H1 (cell line): ENCODE measurements at regions not wholly inside any gene's neighbourhood (a gene's known extent, or its start where the extent isn't known, plus 50 kb on each side); places are given as distances from the start of the nearest gene placed in this dataset.

ENCODE experiments used
- BCL11A ChIP-seq, 2 experiments: IDR thresholded peaks; one replicate each; pipeline ENCODE4 v1.6.1; 2011; ENCODE audit warnings: low read depth in 2 of 2, low read length in 2 of 2, mild to moderate bottlenecking in 2 of 2
- HDAC2 ChIP-seq, 2 experiments: fragments of 300-600 bp in 1 of 2; sonication (generic) in 1 of 2; IDR thresholded peaks; 2 replicates each; pipeline ENCODE4 v1.6.1; 2011 to 2012; ENCODE audit warnings: low read depth in 2 of 2, low read length in 2 of 2, mild to moderate bottlenecking in 2 of 2, moderate library complexity in 2 of 2, borderline replicate concordance in 1 of 2, inconsistent platforms in 1 of 2
- TF ChIP-seq, protein P1 (sequence below): IDR thresholded peaks from 2 replicates; pipeline ENCODE4 v1.6.1; 2012; ENCODE audit warnings: inconsistent platforms

DNA sequence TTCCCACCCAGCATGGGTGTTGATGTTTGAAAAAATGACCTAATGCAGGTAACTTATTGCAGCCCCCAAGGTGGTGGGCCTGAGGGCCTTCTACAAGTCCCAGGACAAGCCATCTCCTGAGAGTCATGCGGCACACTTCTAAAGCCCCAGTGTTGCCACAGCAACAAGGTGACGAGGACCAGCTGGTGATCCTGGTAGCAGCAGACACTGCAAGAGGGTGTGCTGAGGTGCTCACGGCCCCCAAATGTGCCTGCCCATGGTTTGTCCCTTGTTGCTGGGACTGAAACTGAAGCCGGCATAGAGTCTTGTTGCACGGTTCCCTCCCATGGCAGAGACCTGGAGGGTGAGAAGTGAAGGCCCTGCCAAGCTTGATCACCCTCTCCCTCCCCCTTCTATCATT, 333.2 kb upstream of the MGMT start (continued):
- TF ChIP-seq, protein P1, sequence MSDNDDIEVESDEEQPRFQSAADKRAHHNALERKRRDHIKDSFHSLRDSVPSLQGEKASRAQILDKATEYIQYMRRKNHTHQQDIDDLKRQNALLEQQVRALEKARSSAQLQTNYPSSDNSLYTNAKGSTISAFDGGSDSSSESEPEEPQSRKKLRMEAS = no peak
- TF ChIP-seq BCL11A (IDR thresholded peaks at IDR 0.05; ENCODE audit: low read depth in 2 of 2, low read length in 2 of 2) = no peak
- TF ChIP-seq HDAC2 (IDR thresholded peaks at IDR 0.05; ENCODE audit: borderline replicate concordance in 1 of 2, low read depth in 2 of 2, low read length in 2 of 2) = no peak
- TF ChIP-seq, all 59 proteins: peak for 0
